HG02840 (cell line): ENCODE measurements at regions not wholly inside any gene's neighbourhood (a gene's known extent, or its start where the extent isn't known, plus 50 kb on each side); places are given as distances from the start of the nearest gene placed in this dataset.

ENCODE experiments used
- ATAC-seq: cut with Tn5 transposase; IDR thresholded peaks from one replicate; pipeline ENCODE4 v1.9.1; 2021; ENCODE audit warnings: mild to moderate bottlenecking, moderate library complexity, moderate number of reproducible peaks; ENCODE audit not compliant: unreplicated experiment, low FRiP score

DNA sequence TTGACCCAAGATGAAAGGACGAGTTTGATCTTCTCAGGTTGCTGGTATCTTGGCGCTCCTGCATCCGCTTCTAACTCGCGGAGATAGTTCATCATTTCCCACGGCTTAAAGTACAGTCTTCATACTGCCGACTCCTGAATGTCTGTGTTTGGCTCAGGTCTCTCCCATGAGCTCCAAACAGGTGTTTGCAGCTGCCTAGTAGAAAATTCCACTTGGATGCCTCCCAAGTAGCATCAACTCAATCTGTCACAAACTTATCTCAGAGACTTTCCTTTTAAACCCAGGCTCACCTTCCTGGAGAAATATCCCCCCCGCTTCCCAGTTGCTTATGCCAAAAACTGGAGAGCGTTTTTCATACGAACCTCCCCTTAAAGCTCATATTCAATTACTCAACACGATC is 986.5 kb downstream of the TBC1D22A start:
- no peak for ATAC-seq

DNA sequence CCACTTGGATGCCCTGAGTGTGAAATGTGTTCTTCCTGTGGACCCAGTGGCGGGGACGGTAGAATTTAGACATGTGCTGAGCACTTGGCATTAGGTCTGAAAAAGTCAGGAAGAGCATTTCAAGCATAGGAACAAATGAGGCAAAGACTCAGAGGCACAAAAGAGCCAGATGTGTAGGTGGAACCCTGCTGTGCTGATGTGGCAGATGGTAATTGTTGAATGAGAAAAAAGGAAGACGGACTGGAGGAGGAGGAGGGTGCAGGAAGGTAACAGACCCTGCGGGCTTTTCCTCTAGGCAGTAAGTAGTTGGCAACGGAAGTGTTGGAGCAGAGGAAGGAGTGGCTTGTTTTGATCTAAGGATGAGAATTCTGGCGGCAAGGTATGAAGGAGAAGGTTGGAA is 985.8 kb downstream of the TBC1D22A start:
- no peak for ATAC-seq

DNA sequence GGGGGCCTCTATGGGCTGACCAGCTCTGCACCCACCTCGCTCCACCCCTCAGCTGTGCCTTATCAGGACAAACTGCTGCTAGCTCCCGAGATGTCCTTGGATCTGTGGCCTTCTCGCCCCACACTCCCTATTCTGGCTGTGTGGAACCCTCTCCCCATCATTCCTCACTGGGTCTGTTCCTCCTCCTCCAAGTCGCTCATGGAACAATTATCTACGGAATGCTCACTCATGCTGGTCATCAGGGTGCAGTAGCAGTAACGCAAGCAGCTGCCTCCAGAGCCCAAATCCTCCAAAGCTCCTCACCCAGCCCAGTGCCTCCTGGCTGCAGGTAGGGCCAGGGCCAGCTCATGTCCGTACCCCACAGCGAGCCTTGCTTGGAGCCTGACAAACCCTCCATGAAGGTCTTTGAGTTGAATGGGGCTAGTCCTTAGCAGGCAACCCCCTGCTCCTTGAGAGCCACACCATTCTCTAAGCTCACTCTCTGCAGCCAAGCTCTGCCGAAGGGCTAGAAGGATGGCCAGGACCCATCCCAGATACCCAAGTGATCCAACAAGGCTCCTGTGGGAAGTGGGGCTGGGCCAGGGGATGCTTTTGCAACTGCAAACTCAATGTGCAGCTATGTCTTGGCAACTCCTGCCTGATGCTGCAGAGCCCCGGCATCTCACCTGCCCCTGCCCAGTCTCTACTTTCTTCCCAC is 977.8 kb downstream of the TBC1D22A start:
- no peak for ATAC-seq

DNA sequence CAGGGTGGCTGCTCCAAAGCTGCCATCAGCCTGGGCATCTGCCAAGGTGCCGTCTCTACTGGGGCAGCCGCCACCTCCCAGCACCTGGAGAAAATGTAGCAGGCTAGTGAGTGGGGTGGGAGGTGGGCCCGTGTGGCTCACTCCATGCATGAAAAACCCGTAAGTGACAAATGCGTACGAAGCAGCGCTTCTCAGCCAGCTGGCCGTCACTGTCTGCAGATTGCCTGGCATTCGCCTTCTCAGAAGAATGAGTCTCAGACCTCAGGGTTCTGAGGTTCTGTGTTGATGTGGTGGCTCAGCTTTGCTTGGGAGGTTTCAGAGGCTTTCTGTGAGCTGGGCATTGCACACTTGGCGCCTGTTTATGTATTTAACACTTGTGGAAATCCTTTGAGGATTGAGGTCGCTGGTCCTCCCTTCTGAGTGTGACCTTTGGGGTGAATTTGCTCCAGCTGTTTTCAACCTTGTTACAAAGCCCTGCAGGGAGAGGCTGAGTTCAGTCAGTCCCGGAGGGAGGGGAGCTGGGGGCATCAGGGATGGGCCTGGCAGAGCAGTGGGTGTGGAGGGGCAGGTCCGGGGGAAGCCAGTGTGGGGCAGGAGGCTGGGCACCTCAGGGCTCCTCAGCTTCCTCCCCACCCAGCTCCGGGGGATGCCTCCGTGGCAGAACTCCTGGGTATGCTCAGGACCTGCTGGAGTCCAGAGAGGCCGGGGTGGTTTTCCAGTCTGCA is 977.0 kb downstream of the TBC1D22A start:
- ATAC-seq: no peak

DNA sequence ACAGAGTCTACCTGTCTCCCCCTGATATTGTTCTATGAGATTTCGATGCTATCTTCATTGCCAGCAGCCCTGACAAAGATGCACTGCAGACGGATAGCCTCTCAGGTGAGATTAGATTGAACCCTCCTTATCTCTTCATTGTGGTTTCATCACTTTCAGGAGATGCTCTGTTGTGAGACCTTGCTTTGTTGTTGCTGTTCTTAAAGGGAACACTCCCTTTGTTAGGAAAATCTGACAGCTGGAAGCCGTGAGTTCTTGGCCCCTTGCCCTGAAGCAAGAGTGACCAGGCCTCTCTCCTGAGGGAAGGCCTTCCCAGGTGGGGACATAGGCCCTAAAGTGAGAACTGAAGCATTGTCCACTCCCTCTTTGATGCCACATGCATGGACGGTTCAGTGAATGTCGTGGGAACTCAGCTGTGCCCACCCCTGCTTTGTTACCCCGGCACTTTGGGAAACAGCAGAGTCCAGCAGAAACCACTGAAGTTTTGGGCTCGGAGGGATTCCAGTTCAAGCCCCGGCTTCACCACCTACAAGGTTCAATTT is 976.1 kb downstream of the TBC1D22A start:
- no peak for ATAC-seq

DNA sequence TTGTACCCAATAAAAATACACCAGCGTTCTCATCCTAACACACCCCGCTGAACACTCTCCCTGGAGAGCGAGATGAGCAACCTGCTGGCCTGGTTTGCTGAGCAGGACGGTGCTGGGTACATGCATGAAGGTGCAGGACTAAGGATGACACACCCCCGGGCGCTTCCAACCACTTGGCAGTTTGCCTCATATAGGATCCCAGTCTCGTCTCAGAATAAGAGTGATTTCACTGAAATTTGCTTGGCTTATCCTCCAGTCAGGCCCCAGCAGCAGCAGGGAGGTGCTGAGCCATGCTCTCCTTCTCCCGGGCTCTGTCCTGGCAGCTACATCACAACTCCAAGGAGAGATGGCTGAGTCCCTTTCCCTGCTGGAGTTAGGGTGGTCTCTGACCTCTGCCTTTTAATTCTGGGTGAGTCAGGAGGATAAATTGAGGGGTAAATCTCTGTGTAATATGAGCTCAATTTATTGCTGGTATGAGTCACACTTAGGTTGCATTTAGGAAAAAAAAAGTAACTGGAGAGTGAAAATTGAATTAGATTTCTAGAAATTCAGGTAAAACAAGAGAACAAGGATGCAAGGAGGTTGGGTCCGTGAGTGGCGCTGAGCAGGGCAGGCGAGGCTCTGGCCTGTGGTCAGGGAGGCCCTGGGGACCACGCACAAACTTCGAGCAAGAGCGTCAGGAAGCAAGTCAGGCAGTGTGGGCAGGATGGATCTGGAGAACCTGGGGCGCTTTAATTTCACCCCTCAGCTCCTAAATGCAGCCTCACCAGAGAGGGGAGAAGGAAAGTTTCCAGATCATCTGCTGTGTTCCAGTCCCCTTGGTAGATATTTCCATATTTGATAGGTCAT is 974.0 kb downstream of the TBC1D22A start:
- ATAC-seq: no peak

DNA sequence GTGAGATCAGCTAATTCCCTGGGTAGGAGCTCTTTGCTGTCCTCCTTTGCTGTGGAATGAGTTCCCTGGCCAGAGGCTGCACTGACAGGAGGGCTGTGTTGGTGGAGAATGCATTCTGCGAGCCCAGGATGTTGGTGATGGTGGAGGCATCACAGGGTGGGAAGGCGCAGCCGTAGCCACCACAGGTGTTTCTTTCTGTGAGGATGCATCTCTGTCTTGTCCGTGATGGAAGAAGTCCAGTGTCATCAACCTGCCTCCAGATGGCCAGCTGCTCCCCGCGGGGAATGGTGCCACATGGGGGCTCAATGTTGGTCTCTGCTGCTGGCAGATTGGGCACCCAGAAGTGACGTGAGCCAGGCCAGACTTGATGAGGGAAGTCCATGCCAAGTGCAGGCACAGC is 972.1 kb downstream of the TBC1D22A start:
- no peak for ATAC-seq

DNA sequence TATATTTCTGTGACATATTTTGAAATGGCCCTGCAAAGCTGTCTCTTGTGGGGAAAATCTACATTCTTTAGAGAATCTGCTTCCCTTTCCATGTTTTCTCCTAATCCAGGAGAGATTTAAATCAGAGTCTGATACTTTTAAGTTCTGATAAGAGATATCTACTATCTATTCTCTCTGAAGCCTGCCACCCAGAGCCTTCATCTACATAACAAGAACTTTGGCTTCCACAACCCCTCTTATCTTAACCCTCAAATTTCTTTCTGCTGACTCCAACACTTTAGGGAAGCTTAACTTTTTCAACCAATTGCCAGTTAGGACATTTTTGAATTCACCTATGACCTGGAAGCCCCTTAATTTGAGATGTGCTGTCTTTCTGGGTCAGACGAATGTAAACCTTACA is 965.2 kb downstream of the TBC1D22A start:
- no peak for ATAC-seq

DNA sequence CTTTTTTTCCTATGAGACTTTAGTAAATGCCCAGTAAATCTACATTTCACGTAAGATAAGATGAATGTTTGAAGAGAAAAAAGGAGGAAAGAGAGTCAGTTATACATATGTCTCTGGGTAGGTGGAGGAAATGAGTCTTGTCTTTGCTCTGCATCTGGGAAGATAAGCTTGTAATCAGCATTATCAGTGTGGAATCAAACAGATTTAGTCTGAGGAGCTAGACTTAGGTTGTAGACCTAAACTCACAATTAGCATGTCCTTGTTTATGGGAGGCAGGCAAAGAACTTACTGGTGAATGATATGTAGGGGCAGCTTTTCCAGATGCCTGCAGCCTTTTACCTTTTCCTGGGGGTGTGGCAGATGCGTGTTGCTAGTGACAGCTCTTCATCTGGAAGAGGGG is 962.3 kb downstream of the TBC1D22A start:
- ATAC-seq: no peak

DNA sequence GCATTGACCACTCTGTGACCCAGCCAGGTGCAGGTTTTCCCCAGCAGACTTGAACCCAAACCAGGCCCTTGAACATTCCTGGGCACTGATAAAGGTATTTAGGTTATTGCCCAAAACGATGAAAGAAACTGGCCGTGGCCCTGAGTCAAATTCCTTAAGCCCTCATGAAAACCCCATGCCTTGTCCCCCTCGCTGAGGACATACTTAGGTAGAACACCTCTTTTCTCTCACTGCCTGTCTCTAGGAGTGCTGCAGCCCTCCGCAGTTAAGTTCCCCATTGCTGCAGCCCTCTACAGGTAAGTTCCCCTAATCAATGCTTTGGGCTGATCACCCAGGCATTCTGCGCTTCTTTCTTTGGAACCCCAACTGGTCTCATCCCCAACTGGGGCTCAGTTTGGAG is 961.6 kb downstream of the TBC1D22A start:
- ATAC-seq: no peak

DNA sequence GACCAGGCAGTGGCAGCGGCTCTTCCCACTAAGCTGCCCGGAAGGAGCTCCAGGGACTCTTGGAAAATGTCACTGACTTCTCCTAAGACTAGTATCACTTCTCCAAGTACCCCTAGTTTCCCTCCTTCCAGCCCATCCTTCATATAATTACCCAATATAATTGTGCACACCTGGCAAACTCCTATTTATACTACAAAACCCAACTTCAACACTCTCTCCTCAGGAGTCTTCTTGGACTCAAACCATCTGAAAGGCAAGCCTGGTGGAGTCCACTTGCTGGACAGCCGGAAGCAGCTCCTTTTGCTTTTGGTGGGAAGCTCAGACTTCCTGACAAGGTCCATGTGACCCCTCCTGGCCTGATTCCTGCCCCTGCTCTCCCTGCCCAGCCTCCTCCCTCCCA is 955.9 kb downstream of the TBC1D22A start:
- no peak for ATAC-seq

DNA sequence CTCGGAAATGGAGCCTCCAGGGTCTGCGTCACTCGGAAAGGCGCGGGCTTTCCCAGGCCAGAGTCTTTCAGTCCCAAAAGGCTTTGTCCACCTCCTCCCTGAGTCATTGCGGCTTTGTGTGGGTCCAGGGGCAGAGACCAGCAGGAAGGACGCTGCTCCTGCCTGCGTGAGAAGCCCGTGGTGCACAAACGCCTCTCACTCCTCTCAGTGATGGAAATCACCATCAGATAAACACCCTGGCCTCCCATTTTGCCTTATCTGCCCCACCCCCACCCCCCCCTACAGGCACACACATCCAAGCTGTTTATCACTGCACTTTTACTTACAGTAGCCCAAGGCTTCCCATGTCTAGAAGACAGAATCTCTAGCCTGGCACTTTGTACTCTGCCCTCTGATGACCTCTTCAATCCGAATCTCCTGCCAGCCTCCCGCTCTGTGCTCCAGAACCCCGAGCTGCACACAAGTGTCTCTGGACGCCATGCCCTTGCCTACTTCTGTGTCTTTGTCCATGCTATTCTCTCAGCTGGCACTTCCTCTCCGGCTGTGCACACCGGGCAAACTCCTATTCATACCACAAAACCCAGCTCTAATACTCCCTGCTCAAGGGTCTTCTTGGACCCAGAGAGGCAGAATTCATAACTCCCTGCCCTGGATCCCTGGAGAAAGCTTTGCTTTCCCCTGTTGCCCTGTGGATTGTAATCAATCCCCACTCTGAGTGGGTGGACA is 954.6 kb downstream of the TBC1D22A start:
- no peak for ATAC-seq

DNA sequence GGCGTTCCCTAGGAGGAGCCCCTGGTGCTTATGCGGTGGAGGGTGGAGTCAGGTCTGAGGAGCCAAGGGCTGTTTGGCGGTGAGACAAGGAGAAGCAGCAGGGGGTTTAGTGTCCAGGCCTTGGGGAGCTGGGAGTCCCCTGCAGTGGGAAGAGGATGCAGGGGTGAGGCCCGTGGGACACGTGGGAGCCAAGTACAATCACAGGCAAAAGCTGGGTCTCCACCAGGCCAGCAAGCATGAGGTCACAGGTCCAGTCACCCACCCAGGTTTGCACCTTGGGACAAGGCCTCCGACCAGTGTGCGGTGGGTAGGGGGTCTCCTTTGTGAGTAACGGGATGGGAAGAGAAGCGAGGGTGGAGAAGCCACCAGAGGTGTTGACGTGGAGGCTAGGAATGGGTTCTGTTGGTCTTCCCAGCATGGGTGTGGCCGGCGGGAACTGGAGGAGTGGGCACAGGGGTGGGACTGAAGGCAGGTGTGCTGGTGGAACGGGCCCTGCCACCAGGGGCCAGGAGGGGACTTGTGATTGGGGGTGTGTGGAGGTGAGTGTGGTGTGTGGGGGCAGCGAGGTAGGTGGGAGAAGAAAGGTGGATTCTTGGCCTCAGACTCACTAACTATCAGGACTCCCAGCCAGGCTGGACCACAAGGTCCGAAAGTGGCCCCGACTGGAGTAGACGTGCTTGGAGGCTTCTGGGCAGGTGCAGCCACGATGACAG is 953.6 kb downstream of the TBC1D22A start:
- no peak for ATAC-seq

DNA sequence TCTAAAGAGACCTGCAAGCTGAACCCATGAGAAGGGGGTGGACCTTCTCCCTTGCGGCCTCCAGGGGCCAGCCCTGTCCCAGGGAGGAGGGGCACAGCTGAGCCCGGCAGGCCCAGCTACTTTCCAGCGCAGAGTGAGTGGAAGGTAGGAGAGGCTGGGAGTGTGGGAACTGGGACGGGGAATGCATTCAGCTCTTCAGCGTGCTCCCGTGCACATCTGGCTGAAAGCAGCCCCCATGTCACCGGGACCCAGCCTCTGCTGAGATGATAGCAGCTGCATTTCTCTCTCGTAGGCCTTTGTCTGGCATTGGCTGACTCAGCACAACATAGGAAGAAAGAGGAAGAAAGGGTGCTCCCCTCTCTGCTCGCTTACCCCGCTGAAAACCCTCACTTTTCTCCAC is 951.5 kb downstream of the TBC1D22A start:
- no peak for ATAC-seq

DNA sequence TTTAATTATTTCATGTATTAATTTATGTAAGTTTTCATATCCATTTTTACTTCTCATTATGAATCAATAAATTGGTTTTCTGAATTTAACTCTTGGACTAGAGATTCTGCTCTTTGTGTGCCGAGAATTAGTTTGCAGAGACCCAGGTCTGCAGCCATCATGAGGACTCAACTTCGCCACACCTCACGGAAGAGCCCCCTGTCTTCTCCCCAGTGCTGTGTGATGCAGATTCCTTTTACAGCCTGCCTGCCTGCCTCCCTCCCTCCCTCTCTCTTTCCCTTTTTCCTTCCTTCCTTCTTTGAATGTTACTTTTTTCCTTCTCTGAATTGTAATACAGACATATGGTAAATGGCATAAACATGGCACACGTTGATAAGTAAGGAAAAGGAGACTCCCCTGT is 947.7 kb downstream of the TBC1D22A start:
- ATAC-seq: no peak

DNA sequence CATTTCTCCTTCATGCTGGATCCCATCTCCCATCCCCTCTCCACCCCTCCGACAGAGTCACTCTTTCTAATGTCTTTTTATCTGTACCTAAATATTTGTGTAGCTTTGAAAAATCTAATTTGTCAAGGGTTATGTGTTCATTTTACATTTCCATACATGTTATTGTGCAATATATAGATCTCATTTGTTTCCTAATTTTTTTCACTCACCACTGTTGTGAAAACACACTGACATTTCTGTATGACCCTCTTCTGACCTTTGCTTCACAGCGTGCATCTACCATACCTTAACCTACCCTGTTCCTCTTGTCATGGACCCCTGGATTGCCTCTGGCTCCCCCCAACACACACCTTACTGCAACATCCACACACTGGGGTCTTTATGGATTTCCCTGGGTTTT is 942.9 kb downstream of the TBC1D22A start:
- no peak for ATAC-seq

DNA sequence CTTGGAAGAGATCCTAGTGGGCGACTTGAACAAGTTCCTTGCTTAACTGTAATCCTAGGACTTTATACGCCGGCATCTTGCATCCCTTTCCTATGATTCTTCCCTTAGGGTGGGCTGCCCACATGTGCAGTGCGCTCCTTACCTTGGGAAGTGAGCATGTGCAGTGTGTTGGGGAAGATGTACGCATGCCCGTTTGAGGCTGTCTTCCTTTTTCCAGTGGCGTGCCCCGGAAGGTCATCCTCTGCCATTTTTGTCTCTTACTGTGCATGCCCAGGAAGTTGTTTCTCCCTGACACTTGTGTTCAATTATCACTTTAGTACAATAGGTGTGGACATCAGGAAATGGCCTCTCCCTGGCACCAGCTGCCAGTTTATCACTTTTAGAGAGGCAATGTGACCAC is 936.5 kb downstream of the TBC1D22A start:
- no peak for ATAC-seq

DNA sequence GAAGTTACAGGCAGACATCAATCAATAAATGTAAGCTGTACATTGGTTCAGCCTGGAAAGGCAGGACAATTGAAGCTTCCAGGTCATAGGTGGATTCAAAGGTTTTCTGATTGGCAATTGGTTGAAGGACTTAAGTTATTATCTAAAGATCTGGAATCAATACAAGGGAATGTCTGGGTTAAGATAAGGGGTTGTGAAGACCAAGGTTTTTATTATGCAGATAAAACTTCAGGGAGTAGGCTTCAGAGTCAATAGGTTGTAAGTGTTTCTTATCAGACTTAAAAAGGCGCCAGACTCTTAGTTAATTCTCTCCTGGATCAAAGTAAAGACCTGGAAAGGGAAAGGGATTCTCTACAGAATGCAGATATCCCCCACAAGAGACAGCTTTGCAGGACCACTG is 935.4 kb downstream of the TBC1D22A start:
- ATAC-seq: no peak

DNA sequence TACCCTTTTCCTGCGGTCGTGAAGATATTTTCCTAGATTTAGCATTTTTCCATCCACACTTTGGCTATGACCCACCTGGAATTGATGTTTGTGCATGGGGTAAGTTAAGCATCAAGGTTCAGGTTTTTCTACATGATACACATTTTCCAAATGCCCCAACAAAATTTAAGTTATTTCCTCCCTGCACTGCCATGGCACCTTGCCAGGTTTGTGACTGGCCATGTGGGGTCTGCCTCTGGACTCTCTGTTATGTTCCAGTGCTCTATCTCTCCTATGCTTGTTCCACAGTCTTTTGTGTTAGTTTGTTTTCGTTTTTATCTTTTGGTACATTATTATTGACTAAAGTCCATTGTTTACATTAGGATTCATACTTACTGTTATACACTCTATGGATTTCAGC is 934.3 kb downstream of the TBC1D22A start:
- no peak for ATAC-seq

DNA sequence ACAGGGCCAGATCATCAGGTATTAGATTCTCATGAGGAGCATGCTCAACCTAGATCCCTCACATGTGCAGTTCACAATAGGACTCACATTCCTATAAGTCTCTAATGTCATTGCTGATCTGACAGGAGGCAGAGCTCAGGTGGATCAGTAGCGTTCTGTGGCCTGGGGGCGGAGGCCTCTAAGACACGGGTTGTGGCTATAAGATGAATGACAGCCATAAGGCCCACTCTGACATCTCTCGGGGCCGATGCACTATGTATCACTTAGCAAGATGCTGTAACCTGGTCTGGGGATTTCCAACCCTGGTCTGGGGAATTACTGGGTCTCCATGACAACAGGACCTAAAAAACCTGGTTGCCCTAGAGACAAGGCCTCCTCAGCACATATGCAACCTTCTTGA is 932.7 kb downstream of the TBC1D22A start:
- ATAC-seq: no peak
